ENCODE measurements at regions not wholly inside any gene's neighbourhood (a gene's known extent, or its start where the extent isn't known, plus 50 kb on each side); places are given as distances from the start of the nearest gene placed in this dataset.

DNA sequence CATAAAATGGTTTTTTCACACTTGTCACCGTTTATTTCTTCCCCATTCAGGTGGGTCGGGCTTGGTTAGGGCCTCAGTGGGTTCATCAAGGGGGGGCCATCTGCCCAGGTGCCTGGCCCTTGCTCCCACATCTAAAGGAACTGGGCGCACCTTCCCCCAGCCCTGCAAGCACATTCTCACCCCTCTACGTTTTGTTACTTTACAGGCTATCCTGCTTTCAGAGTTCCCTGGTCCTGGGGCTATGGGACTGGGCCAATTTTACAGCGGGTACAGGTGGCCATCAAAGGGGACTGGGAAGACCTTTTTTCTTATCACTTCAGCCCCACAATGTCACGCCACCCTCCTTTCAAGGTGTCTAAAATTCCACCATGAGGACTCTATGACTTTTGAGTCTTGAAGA, 71.8 kb upstream of the HAAO start:
- TF ChIP-seq EZH2phosphoT487 (IDR thresholded peaks at IDR 0.05; ENCODE audit: borderline replicate concordance, low read length), result no peak
- TF ChIP-seq, protein P1, sequence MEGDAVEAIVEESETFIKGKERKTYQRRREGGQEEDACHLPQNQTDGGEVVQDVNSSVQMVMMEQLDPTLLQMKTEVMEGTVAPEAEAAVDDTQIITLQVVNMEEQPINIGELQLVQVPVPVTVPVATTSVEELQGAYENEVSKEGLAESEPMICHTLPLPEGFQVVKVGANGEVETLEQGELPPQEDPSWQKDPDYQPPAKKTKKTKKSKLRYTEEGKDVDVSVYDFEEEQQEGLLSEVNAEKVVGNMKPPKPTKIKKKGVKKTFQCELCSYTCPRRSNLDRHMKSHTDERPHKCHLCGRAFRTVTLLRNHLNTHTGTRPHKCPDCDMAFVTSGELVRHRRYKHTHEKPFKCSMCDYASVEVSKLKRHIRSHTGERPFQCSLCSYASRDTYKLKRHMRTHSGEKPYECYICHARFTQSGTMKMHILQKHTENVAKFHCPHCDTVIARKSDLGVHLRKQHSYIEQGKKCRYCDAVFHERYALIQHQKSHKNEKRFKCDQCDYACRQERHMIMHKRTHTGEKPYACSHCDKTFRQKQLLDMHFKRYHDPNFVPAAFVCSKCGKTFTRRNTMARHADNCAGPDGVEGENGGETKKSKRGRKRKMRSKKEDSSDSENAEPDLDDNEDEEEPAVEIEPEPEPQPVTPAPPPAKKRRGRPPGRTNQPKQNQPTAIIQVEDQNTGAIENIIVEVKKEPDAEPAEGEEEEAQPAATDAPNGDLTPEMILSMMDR (IDR thresholded peaks at IDR 0.05; ENCODE audit: low read depth, low read length, poor library complexity, severe bottlenecking), result no peak

DNA sequence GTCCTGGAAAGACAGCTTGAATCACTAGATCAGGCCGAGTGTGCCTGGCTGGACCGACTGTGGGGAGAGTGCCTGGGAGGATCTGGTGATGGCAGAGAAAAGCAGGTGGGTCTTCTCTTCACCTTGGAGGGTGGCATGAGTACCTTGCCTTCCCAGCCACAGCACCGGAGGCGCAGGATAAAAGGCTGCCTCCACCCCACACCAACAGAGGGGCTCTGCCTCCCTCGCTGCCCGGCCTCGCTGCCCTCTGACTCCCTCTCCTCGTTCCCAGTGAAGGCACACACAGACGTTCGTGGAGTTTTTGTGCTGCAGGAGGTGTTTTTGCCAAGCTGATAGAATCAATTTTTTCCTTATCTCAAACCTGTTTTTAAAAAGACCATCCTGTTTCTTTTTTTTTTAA, 71.4 kb upstream of the HAAO start:
- Histone ChIP-seq H3K4me2 (ENCODE audit: low read length) (no peak overlapping the region), H3K27ac (ENCODE audit: low read depth, low read length) (no peak overlapping the region)
- TF ChIP-seq, protein P1 (IDR thresholded peaks at IDR 0.05; ENCODE audit: low read depth, low read length, poor library complexity, severe bottlenecking), result no peak
- no peak for TF ChIP-seq EZH2phosphoT487 (IDR thresholded peaks at IDR 0.05; ENCODE audit: borderline replicate concordance, low read length)

More for the DNA sequence above, 71.8 kb upstream of the HAAO start:
- H3K4me2 ChIP-seq (ENCODE audit: low read length), result no peak overlapping the region
- no peak overlapping the region for H3K4me3 ChIP-seq (ENCODE audit: low read length)
- no peak overlapping the region for H3K27ac ChIP-seq (ENCODE audit: low read depth, low read length)
- H3F3A ChIP-seq (ENCODE audit: control insufficient read depth, insufficient read depth), result no peaks in the 10 kb centered on the region
- H3K27me3 ChIP-seq (ENCODE audit: control insufficient read depth, low read length), result 0 out of 2 replicates have a peak, but pooled peaks cover 2% of the 10 kb centered on the region
- peaks cover 11% of the 10 kb centered on the region for H3K9me3 ChIP-seq (ENCODE audit: control insufficient read depth, insufficient read depth, low read length)
- H3K9me2 ChIP-seq (replicated peaks; ENCODE audit: control insufficient read depth, low read length), result no peaks in the 10 kb centered on the region
- H4K20me1 ChIP-seq (ENCODE audit: control insufficient read depth, insufficient read depth, low read depth, low read length), result no peaks in the 10 kb centered on the region
- H3K79me2 ChIP-seq (ENCODE audit: control insufficient read depth, low read length), result no peaks in the 10 kb centered on the region
- H3K36me3 ChIP-seq (ENCODE audit: control insufficient read depth, low read length), result no peaks in the 10 kb centered on the region
- no peaks in the 10 kb centered on the region for H3K4me1 ChIP-seq (ENCODE audit: control insufficient read depth, low read length)

DNA sequence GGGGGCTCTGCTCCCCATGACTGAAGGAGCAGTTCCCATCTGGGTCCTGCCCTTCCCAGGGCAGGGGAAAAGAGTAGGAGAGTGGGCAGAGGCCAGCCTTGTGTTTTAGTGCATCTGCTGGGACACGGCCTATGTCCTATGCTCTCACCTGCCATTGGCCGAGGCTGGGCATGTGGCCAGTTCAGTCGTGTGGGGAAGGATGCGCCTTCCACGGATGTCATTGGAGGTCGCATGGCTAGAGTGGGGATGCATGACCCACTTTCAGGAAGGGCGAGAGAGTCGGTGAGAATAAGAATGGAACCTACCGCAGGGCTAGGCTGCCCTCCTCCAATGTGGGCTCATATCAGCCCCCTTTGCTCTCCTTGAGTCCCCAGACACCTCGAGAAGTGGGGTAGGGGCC, 70.9 kb upstream of the HAAO start:
- Histone ChIP-seq H3F3A (ENCODE audit: control insufficient read depth, insufficient read depth) (no peaks in the 10 kb centered on the region), H3K9me2 (replicated peaks; ENCODE audit: control insufficient read depth, low read length) (no peaks in the 10 kb centered on the region), H3K27ac (ENCODE audit: low read depth, low read length) (no peak overlapping the region), H4K20me1 (ENCODE audit: control insufficient read depth, insufficient read depth, low read depth, low read length) (no peaks in the 10 kb centered on the region), H3K4me2 (ENCODE audit: low read length) (no peak overlapping the region), H3K36me3 (ENCODE audit: control insufficient read depth, low read length) (no peaks in the 10 kb centered on the region), H3K4me1 (ENCODE audit: control insufficient read depth, low read length) (no peaks in the 10 kb centered on the region), H3K27me3 (ENCODE audit: control insufficient read depth, low read length) (no peaks in the 10 kb centered on the region), H3K4me3 (ENCODE audit: low read length) (no peak overlapping the region), H3K9me3 (ENCODE audit: control insufficient read depth, insufficient read depth, low read length) (peaks cover 3% of the 10 kb centered on the region; the same call in 1 of the 2 replicates), H3K79me2 (ENCODE audit: control insufficient read depth, low read length) (no peaks in the 10 kb centered on the region)
- TF ChIP-seq EZH2phosphoT487 (IDR thresholded peaks at IDR 0.05; ENCODE audit: borderline replicate concordance, low read length), result no peak
- TF ChIP-seq, protein P1 (IDR thresholded peaks at IDR 0.05; ENCODE audit: low read depth, low read length, poor library complexity, severe bottlenecking), result no peak

More for the DNA sequence above, 71.4 kb upstream of the HAAO start:
- Histone ChIP-seq H3F3A (ENCODE audit: control insufficient read depth, insufficient read depth) (no peaks in the 10 kb centered on the region), H3K79me2 (ENCODE audit: control insufficient read depth, low read length) (no peaks in the 10 kb centered on the region), H4K20me1 (ENCODE audit: control insufficient read depth, insufficient read depth, low read depth, low read length) (no peaks in the 10 kb centered on the region), H3K4me3 (ENCODE audit: low read length) (no peak overlapping the region), H3K9me3 (ENCODE audit: control insufficient read depth, insufficient read depth, low read length) (peaks cover 7% of the 10 kb centered on the region), H3K27me3 (ENCODE audit: control insufficient read depth, low read length) (0 out of 2 replicates have a peak, but pooled peaks cover under 1% of the 10 kb centered on the region), H3K36me3 (ENCODE audit: control insufficient read depth, low read length) (no peaks in the 10 kb centered on the region), H3K9me2 (replicated peaks; ENCODE audit: control insufficient read depth, low read length) (no peaks in the 10 kb centered on the region), H3K4me1 (ENCODE audit: control insufficient read depth, low read length) (no peaks in the 10 kb centered on the region)
